K562 (cell line): ENCODE measurements at regions not wholly inside any gene's neighbourhood (a gene's known extent, or its start where the extent isn't known, plus 50 kb on each side); places are given as distances from the start of the nearest gene placed in this dataset.

Experiments used
- BMI1 ChIP-seq: fragments of 150-350 bp; IDR thresholded peaks from 2 replicates; pipeline ENCODE4 v1.6.1; 2014; ENCODE audit warnings: low read length
- ETS2 ChIP-seq: IDR thresholded peaks from 2 replicates; pipeline ENCODE4 v1.6.1; 2016; ENCODE audit warnings: borderline replicate concordance, missing genetic modification characterization, mild to moderate bottlenecking, moderate library complexity, missing compliant biosample characterization; ENCODE audit not compliant: poor library complexity, severe bottlenecking
- EZH2 ChIP-seq: IDR thresholded peaks from 2 replicates; pipeline ENCODE4 v1.6.1; 2012; ENCODE audit warnings: low read depth, mild to moderate bottlenecking, inconsistent platforms, low read length, borderline replicate concordance
- GTF2A2 ChIP-seq: IDR thresholded peaks from 2 replicates; pipeline ENCODE4 v1.6.1; 2016; ENCODE audit warnings: mild to moderate bottlenecking, missing genetic modification characterization, missing compliant biosample characterization
- KAT7 ChIP-seq: sonication (generic); formaldehyde crosslinking; IDR thresholded peaks from 2 replicates; pipeline ENCODE4 v1.8.0; 2022; ENCODE audit warnings: missing genetic modification reagents, mild to moderate bottlenecking, borderline replicate concordance
- MBD2 ChIP-seq: sonication (generic); IDR thresholded peaks from 2 replicates; pipeline ENCODE4 v1.6.1; 2016; ENCODE audit warnings: low read depth, borderline replicate concordance
- NCOA2 ChIP-seq, 2 experiments: fragments of 450-650 bp; IDR thresholded peaks; 2 replicates each; pipeline ENCODE4 v1.6.1; 2018; ENCODE audit warnings: mild to moderate bottlenecking in 2 of 2, moderate library complexity in 1 of 2; ENCODE audit not compliant: partially characterized antibody in 2 of 2
- NFATC3 ChIP-seq: fragments of 450-650 bp; IDR thresholded peaks from 2 replicates; pipeline ENCODE4 v1.6.1; 2017; ENCODE audit warnings: mild to moderate bottlenecking
- NUFIP1 ChIP-seq: fragments of 450-650 bp; IDR thresholded peaks from 2 replicates; pipeline ENCODE4 v1.6.1; 2018; ENCODE audit not compliant: partially characterized antibody
- PYGO2 ChIP-seq: fragments of 450-650 bp; IDR thresholded peaks from 2 replicates; pipeline ENCODE4 v1.6.1; 2016; ENCODE audit warnings: mild to moderate bottlenecking, missing genetic modification characterization, moderate library complexity, missing compliant biosample characterization
- RBM17 ChIP-seq: fragments of 200-400 bp; formaldehyde crosslinking; IDR thresholded peaks from 2 replicates; pipeline ENCODE4 v1.6.1; 2017; ENCODE audit warnings: low read depth, mild to moderate bottlenecking, low read length, borderline replicate concordance
- SMAD4 ChIP-seq: fragments of 250-450 bp; sonication (Bioruptor Pico); conservative IDR thresholded peaks from 2 replicates; pipeline ENCODE4 v1.8.0; 2021; ENCODE audit warnings: inconsistent platforms, mild to moderate bottlenecking, moderate library complexity
- TAF7 ChIP-seq: fragments of 450-650 bp; IDR thresholded peaks from 2 replicates; pipeline ENCODE4 v1.6.1; 2016; ENCODE audit warnings: missing genetic modification characterization, missing compliant biosample characterization
- TOE1 ChIP-seq, 2 experiments: fragments of 450-650 bp in 1 of 2; sonication (generic) in 1 of 2; formaldehyde crosslinking in 1 of 2; IDR thresholded peaks; 2 replicates each; pipeline versions ENCODE4 v1.7.1 to v1.8.0; 2016 to 2022; ENCODE audit warnings: borderline replicate concordance in 2 of 2, mild to moderate bottlenecking in 2 of 2, antibody characterized with exemption in 1 of 2, inconsistent platforms in 1 of 2, low read depth in 1 of 2, missing genetic modification reagents in 1 of 2, moderate library complexity in 1 of 2
- YBX1 ChIP-seq: fragments of 450-650 bp; IDR thresholded peaks from 2 replicates; pipeline ENCODE4 v1.7.1; 2016; ENCODE audit warnings: mild to moderate bottlenecking
- ZBTB8A ChIP-seq: fragments of 450-650 bp; IDR thresholded peaks from 2 replicates; pipeline ENCODE4 v1.6.1; 2018; ENCODE audit warnings: mild to moderate bottlenecking, moderate library complexity; ENCODE audit not compliant: partially characterized antibody
- ZNF174 ChIP-seq: fragments of 250-450 bp; sonication (Bioruptor Pico); IDR thresholded peaks from 2 replicates; pipeline ENCODE4 v1.4.0; 2020; ENCODE audit warnings: mild to moderate bottlenecking
- TF ChIP-seq, protein P1 (sequence below): fragments of 450-650 bp; IDR thresholded peaks from 2 replicates; pipeline ENCODE4 v1.7.1; 2018; ENCODE audit warnings: mild to moderate bottlenecking, low read depth; ENCODE audit not compliant: partially characterized antibody
- TF ChIP-seq, protein P2 (sequence below): IDR thresholded peaks from 3 replicates; pipeline ENCODE4 v1.6.1; 2011; ENCODE audit warnings: borderline replicate concordance, mild to moderate bottlenecking, moderate library complexity; ENCODE audit not compliant: insufficient read length; ENCODE audit errors: extremely low read depth
- TF ChIP-seq, protein P3 (sequence below), 3 experiments: fragments of 200-800 bp in 1 of 3; sonication (Bioruptor generic) in 1 of 3; sonication (generic) in 1 of 3; formaldehyde crosslinking in 1 of 3; IDR thresholded peaks; 2 replicates each; pipeline versions ENCODE4 v1.6.1 to v1.8.0; 2016 to 2022; ENCODE audit warnings: mild to moderate bottlenecking in 2 of 3, missing compliant biosample characterization in 2 of 3, missing genetic modification characterization in 2 of 3, missing genetic modification reagents in 1 of 3
- TF ChIP-seq, protein P4 (sequence below): fragments of 450-650 bp; IDR thresholded peaks from 2 replicates; pipeline ENCODE4 v1.6.1; 2016; ENCODE audit warnings: missing biosample characterization, missing genetic modification characterization

DNA sequence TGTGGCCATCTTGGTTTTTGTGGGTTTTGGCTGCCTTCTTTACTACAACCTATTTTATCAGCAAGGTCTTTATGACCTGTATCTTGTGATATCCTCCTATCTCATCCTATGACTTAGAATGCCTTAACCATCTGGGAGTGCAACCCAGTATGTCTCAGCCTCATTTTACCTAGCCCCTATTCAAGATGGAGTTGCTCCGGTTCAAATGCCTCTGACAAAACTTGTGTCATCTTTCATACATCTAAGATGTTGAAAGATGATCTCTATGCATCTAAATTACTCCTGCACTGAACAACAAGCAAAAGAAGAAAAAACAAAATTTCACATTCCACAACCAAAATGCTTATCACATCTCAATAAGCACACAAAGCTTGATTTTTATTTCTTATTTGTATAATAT is 129.5 kb upstream of the CNR1 start (continued):
- TF ChIP-seq, protein P1, sequence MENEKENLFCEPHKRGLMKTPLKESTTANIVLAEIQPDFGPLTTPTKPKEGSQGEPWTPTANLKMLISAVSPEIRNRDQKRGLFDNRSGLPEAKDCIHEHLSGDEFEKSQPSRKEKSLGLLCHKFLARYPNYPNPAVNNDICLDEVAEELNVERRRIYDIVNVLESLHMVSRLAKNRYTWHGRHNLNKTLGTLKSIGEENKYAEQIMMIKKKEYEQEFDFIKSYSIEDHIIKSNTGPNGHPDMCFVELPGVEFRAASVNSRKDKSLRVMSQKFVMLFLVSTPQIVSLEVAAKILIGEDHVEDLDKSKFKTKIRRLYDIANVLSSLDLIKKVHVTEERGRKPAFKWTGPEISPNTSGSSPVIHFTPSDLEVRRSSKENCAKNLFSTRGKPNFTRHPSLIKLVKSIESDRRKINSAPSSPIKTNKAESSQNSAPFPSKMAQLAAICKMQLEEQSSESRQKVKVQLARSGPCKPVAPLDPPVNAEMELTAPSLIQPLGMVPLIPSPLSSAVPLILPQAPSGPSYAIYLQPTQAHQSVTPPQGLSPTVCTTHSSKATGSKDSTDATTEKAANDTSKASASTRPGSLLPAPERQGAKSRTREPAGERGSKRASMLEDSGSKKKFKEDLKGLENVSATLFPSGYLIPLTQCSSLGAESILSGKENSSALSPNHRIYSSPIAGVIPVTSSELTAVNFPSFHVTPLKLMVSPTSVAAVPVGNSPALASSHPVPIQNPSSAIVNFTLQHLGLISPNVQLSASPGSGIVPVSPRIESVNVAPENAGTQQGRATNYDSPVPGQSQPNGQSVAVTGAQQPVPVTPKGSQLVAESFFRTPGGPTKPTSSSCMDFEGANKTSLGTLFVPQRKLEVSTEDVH: no peak
- TF ChIP-seq TAF7 (tag): no peak
- TF ChIP-seq BMI1: no peak
- TF ChIP-seq KAT7 (CRISPR knock-in tag): no peak
- TF ChIP-seq NCOA2 (IDR thresholded peaks at IDR 0.05; ENCODE audit: partially characterized antibody in 2 of 2): no peak
- peak; percentile 38; the same call in 1 of the 2 replicates for TF ChIP-seq SMAD4 (CRISPR knock-in tag)
- TF ChIP-seq NUFIP1: no peak
- TF ChIP-seq ZBTB8A: no peak
- TF ChIP-seq, protein P2, sequence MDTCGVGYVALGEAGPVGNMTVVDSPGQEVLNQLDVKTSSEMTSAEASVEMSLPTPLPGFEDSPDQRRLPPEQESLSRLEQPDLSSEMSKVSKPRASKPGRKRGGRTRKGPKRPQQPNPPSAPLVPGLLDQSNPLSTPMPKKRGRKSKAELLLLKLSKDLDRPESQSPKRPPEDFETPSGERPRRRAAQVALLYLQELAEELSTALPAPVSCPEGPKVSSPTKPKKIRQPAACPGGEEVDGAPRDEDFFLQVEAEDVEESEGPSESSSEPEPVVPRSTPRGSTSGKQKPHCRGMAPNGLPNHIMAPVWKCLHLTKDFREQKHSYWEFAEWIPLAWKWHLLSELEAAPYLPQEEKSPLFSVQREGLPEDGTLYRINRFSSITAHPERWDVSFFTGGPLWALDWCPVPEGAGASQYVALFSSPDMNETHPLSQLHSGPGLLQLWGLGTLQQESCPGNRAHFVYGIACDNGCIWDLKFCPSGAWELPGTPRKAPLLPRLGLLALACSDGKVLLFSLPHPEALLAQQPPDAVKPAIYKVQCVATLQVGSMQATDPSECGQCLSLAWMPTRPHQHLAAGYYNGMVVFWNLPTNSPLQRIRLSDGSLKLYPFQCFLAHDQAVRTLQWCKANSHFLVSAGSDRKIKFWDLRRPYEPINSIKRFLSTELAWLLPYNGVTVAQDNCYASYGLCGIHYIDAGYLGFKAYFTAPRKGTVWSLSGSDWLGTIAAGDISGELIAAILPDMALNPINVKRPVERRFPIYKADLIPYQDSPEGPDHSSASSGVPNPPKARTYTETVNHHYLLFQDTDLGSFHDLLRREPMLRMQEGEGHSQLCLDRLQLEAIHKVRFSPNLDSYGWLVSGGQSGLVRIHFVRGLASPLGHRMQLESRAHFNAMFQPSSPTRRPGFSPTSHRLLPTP: no peak
- TF ChIP-seq GTF2A2 (tag): 0 out of 2 replicates have a peak, but pooled peaks have one; percentile 55
- peak; percentile 72 for TF ChIP-seq PYGO2 (tag)
- no peak for TF ChIP-seq EZH2
- no peak for TF ChIP-seq ETS2
- TF ChIP-seq MBD2: no peak
- TF ChIP-seq NFATC3: no peak
- TF ChIP-seq, protein P3, sequence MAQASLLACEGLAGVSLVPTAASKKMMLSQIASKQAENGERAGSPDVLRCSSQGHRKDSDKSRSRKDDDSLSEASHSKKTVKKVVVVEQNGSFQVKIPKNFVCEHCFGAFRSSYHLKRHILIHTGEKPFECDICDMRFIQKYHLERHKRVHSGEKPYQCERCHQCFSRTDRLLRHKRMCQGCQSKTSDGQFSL (CRISPR knock-in tag; IDR thresholded peaks at IDR 0.05): no peak
- TF ChIP-seq, protein P3 (tag; IDR thresholded peaks at IDR 0.05): 0 out of 4 replicates have a peak, but pooled peaks of 1 of the 2 experiments have one; percentile 65
- no peak for TF ChIP-seq ZNF174 (CRISPR knock-in tag)
- TF ChIP-seq TOE1 (IDR thresholded peaks at IDR 0.05; ENCODE audit: borderline replicate concordance): no peak
- no peak for TF ChIP-seq TOE1 (CRISPR knock-in tag; IDR thresholded peaks at IDR 0.05; ENCODE audit: borderline replicate concordance, low read depth)
- no peak for TF ChIP-seq YBX1
- no peak for TF ChIP-seq RBM17
- TF ChIP-seq, protein P4, sequence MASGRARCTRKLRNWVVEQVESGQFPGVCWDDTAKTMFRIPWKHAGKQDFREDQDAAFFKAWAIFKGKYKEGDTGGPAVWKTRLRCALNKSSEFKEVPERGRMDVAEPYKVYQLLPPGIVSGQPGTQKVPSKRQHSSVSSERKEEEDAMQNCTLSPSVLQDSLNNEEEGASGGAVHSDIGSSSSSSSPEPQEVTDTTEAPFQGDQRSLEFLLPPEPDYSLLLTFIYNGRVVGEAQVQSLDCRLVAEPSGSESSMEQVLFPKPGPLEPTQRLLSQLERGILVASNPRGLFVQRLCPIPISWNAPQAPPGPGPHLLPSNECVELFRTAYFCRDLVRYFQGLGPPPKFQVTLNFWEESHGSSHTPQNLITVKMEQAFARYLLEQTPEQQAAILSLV (tag): 0 out of 2 replicates have a peak, but pooled peaks have one; percentile 62
